ENCODE measurements at regions not wholly inside any gene's neighbourhood (a gene's known extent, or its start where the extent isn't known, plus 50 kb on each side); places are given as distances from the start of the nearest gene placed in this dataset.

DNA sequence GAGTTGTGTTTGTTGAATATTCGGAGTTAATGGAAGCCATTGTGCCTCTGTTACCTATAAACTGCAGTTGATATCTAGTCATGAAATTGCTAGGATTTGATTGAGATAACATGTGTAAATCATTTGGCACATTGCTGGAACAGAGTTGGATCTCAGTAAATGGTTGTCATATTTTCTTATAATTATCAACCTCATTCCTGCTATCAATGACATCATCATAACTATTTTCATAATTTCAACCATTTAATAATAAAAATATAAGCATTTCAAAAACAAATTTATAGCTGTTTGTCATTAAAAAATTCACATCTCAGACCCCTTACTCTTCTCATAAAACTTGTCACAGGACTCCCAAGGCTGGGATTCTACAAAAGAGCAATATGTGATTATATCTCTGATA lies 133.4 kb downstream of the PTGER3 start:
- TF ChIP-seq, protein P1, sequence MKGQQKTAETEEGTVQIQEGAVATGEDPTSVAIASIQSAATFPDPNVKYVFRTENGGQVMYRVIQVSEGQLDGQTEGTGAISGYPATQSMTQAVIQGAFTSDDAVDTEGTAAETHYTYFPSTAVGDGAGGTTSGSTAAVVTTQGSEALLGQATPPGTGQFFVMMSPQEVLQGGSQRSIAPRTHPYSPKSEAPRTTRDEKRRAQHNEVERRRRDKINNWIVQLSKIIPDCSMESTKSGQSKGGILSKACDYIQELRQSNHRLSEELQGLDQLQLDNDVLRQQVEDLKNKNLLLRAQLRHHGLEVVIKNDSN (IDR thresholded peaks at IDR 0.05), result no peak
- no peak for TF ChIP-seq EP300 (IDR thresholded peaks at IDR 0.05; ENCODE audit: borderline replicate concordance)
- no peak for TF ChIP-seq TAF1 (IDR thresholded peaks at IDR 0.05; ENCODE audit: low read depth)
- TF ChIP-seq NFIC (IDR thresholded peaks at IDR 0.05), result no peak
- no peak for TF ChIP-seq YY1 (IDR thresholded peaks at IDR 0.05; ENCODE audit: low read depth)
- no peak for TF ChIP-seq FOXM1 (IDR thresholded peaks at IDR 0.05; ENCODE audit: borderline replicate concordance, low read depth)
- TF ChIP-seq TEAD4 (IDR thresholded peaks at IDR 0.05), result no peak
- no peak for TF ChIP-seq CEBPB (IDR thresholded peaks at IDR 0.05)
- TF ChIP-seq, protein P2, sequence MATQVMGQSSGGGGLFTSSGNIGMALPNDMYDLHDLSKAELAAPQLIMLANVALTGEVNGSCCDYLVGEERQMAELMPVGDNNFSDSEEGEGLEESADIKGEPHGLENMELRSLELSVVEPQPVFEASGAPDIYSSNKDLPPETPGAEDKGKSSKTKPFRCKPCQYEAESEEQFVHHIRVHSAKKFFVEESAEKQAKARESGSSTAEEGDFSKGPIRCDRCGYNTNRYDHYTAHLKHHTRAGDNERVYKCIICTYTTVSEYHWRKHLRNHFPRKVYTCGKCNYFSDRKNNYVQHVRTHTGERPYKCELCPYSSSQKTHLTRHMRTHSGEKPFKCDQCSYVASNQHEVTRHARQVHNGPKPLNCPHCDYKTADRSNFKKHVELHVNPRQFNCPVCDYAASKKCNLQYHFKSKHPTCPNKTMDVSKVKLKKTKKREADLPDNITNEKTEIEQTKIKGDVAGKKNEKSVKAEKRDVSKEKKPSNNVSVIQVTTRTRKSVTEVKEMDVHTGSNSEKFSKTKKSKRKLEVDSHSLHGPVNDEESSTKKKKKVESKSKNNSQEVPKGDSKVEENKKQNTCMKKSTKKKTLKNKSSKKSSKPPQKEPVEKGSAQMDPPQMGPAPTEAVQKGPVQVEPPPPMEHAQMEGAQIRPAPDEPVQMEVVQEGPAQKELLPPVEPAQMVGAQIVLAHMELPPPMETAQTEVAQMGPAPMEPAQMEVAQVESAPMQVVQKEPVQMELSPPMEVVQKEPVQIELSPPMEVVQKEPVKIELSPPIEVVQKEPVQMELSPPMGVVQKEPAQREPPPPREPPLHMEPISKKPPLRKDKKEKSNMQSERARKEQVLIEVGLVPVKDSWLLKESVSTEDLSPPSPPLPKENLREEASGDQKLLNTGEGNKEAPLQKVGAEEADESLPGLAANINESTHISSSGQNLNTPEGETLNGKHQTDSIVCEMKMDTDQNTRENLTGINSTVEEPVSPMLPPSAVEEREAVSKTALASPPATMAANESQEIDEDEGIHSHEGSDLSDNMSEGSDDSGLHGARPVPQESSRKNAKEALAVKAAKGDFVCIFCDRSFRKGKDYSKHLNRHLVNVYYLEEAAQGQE (IDR thresholded peaks at IDR 0.05; ENCODE audit: low read depth), result no peak
- no peak for TF ChIP-seq TCF12 (IDR thresholded peaks at IDR 0.05; ENCODE audit: low read depth)
- no peak for TF ChIP-seq EGR1 (IDR thresholded peaks at IDR 0.05)
- TF ChIP-seq ZBTB7A (IDR thresholded peaks at IDR 0.05; ENCODE audit: low read depth), result no peak
- TF ChIP-seq CREB1 (IDR thresholded peaks at IDR 0.05; ENCODE audit: low read depth), result no peak

DNA sequence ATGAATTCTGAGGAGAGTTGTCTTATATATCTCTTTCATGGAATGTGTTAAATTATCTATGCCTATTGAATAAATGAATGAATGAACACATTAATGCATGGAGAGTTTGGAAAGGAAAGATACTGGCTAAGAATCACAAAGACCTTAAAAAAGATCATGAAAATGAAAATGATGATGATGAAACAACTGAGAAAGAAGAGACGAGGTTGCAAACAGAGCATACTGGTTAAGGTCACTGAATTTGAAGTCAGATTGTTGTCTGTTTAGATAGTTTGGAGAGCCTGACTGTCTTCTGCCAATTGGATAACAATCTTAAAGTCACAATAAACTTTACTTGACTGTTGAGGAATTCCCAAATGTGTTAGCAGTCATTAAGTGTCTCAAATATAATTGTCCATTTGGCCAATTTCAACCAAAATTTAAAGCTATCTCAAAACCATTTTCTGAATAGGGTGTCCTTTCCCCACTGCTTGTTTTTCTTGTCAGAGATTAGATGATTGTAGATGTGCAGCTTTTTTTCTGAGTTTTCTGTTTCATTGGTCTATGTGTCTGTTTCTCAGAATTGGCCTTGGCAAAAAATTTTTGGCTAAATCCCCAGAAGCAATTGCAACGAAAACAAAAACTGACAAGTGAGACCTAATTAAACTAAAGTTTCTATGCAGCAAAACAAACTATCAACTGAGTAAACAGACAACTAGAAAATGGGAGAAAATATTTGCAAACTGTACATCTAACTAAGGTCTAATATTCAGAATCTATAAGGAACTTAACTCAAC lies 132.2 kb downstream of the PTGER3 start:
- TF ChIP-seq CREB1 (IDR thresholded peaks at IDR 0.05; ENCODE audit: low read depth), result no peak
- no peak for TF ChIP-seq TAF1 (IDR thresholded peaks at IDR 0.05; ENCODE audit: low read depth)

DNA sequence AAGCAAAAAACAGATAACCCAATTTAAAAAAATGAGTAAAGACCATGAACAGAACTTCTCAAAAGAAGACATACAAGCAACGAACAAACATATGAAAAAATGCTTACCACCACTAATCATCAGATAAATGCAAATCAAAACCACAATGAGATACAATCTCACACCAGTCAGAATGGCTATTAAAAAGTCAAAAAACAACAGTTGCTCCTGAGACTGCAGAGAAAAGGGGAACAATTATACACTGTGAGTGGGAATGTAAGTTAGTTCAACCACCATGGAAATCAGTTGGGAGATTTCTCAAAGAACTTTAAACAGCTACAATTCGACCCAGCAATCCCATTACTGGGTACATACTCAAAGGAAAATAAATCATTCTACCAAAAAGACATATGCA lies 131.6 kb downstream of the PTGER3 start:
- TF ChIP-seq CEBPB (IDR thresholded peaks at IDR 0.05), result no peak
- TF ChIP-seq, protein P2 (IDR thresholded peaks at IDR 0.05; ENCODE audit: low read depth), result no peak
- no peak for TF ChIP-seq TEAD4 (IDR thresholded peaks at IDR 0.05)
- TF ChIP-seq TCF12 (IDR thresholded peaks at IDR 0.05; ENCODE audit: low read depth), result no peak
- no peak for TF ChIP-seq EGR1 (IDR thresholded peaks at IDR 0.05)
- TF ChIP-seq ZBTB7A (IDR thresholded peaks at IDR 0.05; ENCODE audit: low read depth), result no peak
- no peak for TF ChIP-seq NFIC (IDR thresholded peaks at IDR 0.05)

DNA sequence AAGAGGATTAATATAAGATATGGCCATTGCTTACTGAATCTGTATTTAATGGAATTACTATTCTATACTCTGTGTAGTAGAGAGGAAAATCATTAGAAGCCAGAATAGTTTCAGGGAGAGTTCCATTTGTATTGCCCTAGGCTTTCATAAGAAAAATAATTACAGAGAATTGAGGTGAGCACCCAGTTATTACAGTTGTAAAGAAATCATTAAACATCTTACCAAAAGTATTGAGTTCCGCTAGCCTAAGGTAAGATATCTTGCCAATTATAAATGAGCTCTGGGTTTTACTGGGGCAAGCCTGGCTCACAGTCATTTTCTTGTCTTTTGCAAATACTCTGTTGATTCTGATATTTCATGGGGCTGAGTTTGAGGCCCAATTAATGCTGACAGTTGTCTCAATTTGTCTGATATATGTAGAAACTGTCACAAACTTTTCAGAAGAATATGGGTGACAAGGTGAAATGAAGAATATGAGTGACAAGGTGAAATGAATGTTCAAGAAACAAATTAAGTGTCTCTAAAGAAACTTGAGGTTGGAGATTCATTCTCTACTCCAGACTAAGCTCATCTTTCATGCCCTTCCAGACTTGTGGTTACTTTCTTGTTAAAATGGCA lies 127.8 kb downstream of the PTGER3 start:
- TF ChIP-seq EP300 (IDR thresholded peaks at IDR 0.05; ENCODE audit: borderline replicate concordance) (no peak), EGR1 (IDR thresholded peaks at IDR 0.05) (no peak), NFIC (IDR thresholded peaks at IDR 0.05) (no peak)
